ENCODE measurements at regions not wholly inside any gene's neighbourhood (a gene's known extent, or its start where the extent isn't known, plus 50 kb on each side); places are given as distances from the start of the nearest gene placed in this dataset.

- Histone ChIP-seq H3K9me3 (ENCODE audit: control insufficient read depth, low read length) (no peaks in the 10 kb centered on the region), H3K27ac (ENCODE audit: insufficient read depth, low read depth, low read length, poor library complexity, severe bottlenecking) (no peak overlapping the region), H3K27me3 (ENCODE audit: control insufficient read depth, insufficient read depth, low read length, poor library complexity, severe bottlenecking) (no peaks in the 10 kb centered on the region), H3K4me1 (ENCODE audit: control insufficient read depth, insufficient read depth, low read length) (no peaks in the 10 kb centered on the region), H3K36me3 (ENCODE audit: control insufficient read depth, insufficient read depth, low read length) (no peaks in the 10 kb centered on the region), H3K4me3 (ENCODE audit: insufficient read depth, low read depth, low read length) (no peak overlapping the region)
- WGBS, 2 experiments = 79 to 84% methylated on average over 3 of the region's 3 CpGs
Measured at GRCh38 chr3:146903927-146904326, 298.8 kb upstream of the PLSCR5 start.

DNA sequence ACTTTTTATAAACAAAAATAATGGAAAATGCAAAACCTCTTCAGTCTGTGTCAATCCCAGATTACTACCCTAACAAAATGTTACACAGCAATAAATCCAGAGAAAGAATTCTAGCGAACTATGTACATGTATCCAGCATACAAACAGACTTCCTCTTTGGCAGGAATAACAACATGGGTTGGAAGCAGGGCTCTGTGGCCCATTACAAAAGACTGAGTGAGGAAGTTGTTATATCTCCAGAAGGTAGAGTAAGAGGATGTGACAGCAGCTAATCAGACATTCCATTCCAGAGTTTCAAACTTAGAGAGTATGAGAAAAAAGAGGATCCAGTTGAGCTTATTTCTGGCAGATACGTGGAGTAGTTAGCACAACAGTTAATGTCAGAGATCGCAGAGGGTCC lies 294.0 kb upstream of the PLSCR5 start:
- Histone ChIP-seq H3K4me3 (ENCODE audit: insufficient read depth, low read depth, low read length) (no peak overlapping the region), H3K27me3 (ENCODE audit: control insufficient read depth, insufficient read depth, low read length, poor library complexity, severe bottlenecking) (no peaks in the 10 kb centered on the region), H3K9me3 (ENCODE audit: control insufficient read depth, low read length) (no peaks in the 10 kb centered on the region), H3K36me3 (ENCODE audit: control insufficient read depth, insufficient read depth, low read length) (no peaks in the 10 kb centered on the region), H3K4me1 (ENCODE audit: control insufficient read depth, insufficient read depth, low read length) (no peaks in the 10 kb centered on the region), H3K27ac (ENCODE audit: insufficient read depth, low read depth, low read length, poor library complexity, severe bottlenecking) (no peak overlapping the region)
- WGBS, 2 experiments = 93 to 94% methylated on average over 3 of the region's 3 CpGs

DNA sequence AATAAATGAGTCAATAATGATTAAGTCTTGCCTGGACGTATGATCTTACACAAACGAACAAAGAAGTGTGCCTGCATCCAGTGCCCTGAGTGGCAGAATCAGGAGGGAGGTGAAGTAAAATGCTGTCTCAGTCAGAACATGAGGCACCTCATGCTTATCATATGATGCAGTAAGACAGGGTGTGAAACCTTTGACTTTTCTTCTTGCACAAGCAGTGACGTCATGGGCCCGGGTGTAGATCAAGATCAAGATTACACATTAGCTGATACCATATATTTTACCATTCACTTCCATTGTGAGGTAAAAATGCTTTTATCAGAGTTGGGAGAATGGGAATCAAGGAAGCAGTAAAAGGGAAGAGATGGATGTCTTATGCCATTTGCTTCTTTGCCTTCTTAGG lies 291.6 kb upstream of the PLSCR5 start:
- no peaks in the 10 kb centered on the region for H3K4me1 ChIP-seq (ENCODE audit: control insufficient read depth, insufficient read depth, low read length)
- no peaks in the 10 kb centered on the region for H3K27me3 ChIP-seq (ENCODE audit: control insufficient read depth, insufficient read depth, low read length, poor library complexity, severe bottlenecking)
- no peaks in the 10 kb centered on the region for H3K36me3 ChIP-seq (ENCODE audit: control insufficient read depth, insufficient read depth, low read length)
- H3K9me3 ChIP-seq (ENCODE audit: control insufficient read depth, low read length) = no peaks in the 10 kb centered on the region
- no peak overlapping the region for H3K27ac ChIP-seq (ENCODE audit: insufficient read depth, low read depth, low read length, poor library complexity, severe bottlenecking)
- H3K4me3 ChIP-seq (ENCODE audit: insufficient read depth, low read depth, low read length) = no peak overlapping the region
- 89 to 93% methylated on average over 3 to 4 of the region's 4 CpGs for WGBS, 2 experiments

- Histone ChIP-seq H3K36me3 (ENCODE audit: control insufficient read depth, insufficient read depth, low read length) (no peaks in the 10 kb centered on the region), H3K4me3 (ENCODE audit: insufficient read depth, low read depth, low read length) (no peak overlapping the region), H3K4me1 (ENCODE audit: control insufficient read depth, insufficient read depth, low read length) (no peaks in the 10 kb centered on the region), H3K27me3 (ENCODE audit: control insufficient read depth, insufficient read depth, low read length, poor library complexity, severe bottlenecking) (no peaks in the 10 kb centered on the region), H3K9me3 (ENCODE audit: control insufficient read depth, low read length) (no peaks in the 10 kb centered on the region), H3K27ac (ENCODE audit: insufficient read depth, low read depth, low read length, poor library complexity, severe bottlenecking) (no peak overlapping the region)
- WGBS, 2 experiments = 95 to 98% methylated on average over 2 to 3 of the region's 4 CpGs
Measured at GRCh38 chr3:146895026-146895749, 290.0 kb upstream of the PLSCR5 start.

- no peak overlapping the region for H3K27ac ChIP-seq (ENCODE audit: insufficient read depth, low read depth, low read length, poor library complexity, severe bottlenecking)
- H3K4me1 ChIP-seq (ENCODE audit: control insufficient read depth, insufficient read depth, low read length) = no peaks in the 10 kb centered on the region
- 81 to 89% methylated on average over 1 of the region's 1 CpG for WGBS, 2 experiments
- no peaks in the 10 kb centered on the region for H3K36me3 ChIP-seq (ENCODE audit: control insufficient read depth, insufficient read depth, low read length)
- H3K9me3 ChIP-seq (ENCODE audit: control insufficient read depth, low read length) = no peaks in the 10 kb centered on the region
- H3K4me3 ChIP-seq (ENCODE audit: insufficient read depth, low read depth, low read length) = no peak overlapping the region
- H3K27me3 ChIP-seq (ENCODE audit: control insufficient read depth, insufficient read depth, low read length, poor library complexity, severe bottlenecking) = no peaks in the 10 kb centered on the region
Measured at GRCh38 chr3:146894406-146894805, 289.3 kb upstream of the PLSCR5 start.

DNA sequence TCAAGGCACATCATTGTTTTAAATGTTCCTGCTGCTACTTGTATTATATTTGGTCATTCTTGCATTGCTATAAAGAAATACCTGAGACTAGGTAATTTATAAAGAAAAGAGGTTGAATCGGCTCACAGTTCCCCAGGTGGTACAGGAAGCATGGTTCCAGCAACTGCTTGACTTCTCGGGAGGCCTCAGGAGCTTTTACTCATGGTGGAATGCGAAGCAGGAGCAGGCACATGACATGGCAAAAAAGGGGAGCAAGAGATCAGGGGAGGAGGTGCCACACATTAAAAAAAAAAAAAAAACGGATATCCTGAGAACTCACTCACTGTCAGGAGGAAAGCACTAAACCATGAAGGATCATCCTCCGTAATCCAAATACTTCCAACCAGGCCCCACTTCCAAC lies 286.9 kb upstream of the PLSCR5 start:
- H3K27ac ChIP-seq (ENCODE audit: insufficient read depth, low read depth, low read length, poor library complexity, severe bottlenecking) = no peak overlapping the region
- no peak overlapping the region for H3K4me3 ChIP-seq (ENCODE audit: insufficient read depth, low read depth, low read length)
- H3K4me1 ChIP-seq (ENCODE audit: control insufficient read depth, insufficient read depth, low read length) = no peaks in the 10 kb centered on the region
- no peaks in the 10 kb centered on the region for H3K27me3 ChIP-seq (ENCODE audit: control insufficient read depth, insufficient read depth, low read length, poor library complexity, severe bottlenecking)
- H3K9me3 ChIP-seq (ENCODE audit: control insufficient read depth, low read length) = no peaks in the 10 kb centered on the region
- no peaks in the 10 kb centered on the region for H3K36me3 ChIP-seq (ENCODE audit: control insufficient read depth, insufficient read depth, low read length)
- WGBS, 2 experiments = 83 to 86% methylated on average over 5 of the region's 5 CpGs

DNA sequence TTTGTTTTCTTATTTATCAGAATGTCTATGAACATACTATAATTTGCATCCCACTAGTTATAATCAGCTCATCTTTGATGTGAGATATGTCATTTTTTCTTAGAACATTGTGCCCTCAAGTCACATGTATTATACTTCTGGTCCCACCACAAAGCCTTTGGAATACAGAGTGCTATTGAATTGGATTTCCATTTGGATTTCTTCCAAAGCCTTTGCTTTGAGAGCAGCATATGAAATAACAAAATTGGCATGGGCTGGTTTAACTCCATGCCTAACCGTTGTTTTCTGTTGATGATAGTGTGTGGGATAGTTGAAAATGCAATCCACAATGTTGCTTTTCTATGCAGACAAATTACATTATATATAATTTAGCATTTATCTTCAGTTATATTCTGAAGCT lies 284.5 kb upstream of the PLSCR5 start:
- no peak overlapping the region for H3K27ac ChIP-seq (ENCODE audit: insufficient read depth, low read depth, low read length, poor library complexity, severe bottlenecking)
- no peaks in the 10 kb centered on the region for H3K36me3 ChIP-seq (ENCODE audit: control insufficient read depth, insufficient read depth, low read length)
- no peaks in the 10 kb centered on the region for H3K27me3 ChIP-seq (ENCODE audit: control insufficient read depth, insufficient read depth, low read length, poor library complexity, severe bottlenecking)
- H3K9me3 ChIP-seq (ENCODE audit: control insufficient read depth, low read length) = no peaks in the 10 kb centered on the region
- 100% methylated on average over 1 of the region's 1 CpG for WGBS, 2 experiments
- H3K4me1 ChIP-seq (ENCODE audit: control insufficient read depth, insufficient read depth, low read length) = no peaks in the 10 kb centered on the region
- H3K4me3 ChIP-seq (ENCODE audit: insufficient read depth, low read depth, low read length) = no peak overlapping the region

GRCh38 chr3:146888176-146888575 lies 283.0 kb upstream of the PLSCR5 start:
- no peak overlapping the region for H3K27ac ChIP-seq (ENCODE audit: insufficient read depth, low read depth, low read length, poor library complexity, severe bottlenecking)
- no peaks in the 10 kb centered on the region for H3K9me3 ChIP-seq (ENCODE audit: control insufficient read depth, low read length)
- no peak overlapping the region for H3K4me3 ChIP-seq (ENCODE audit: insufficient read depth, low read depth, low read length)
- no peaks in the 10 kb centered on the region for H3K4me1 ChIP-seq (ENCODE audit: control insufficient read depth, insufficient read depth, low read length)
- H3K27me3 ChIP-seq (ENCODE audit: control insufficient read depth, insufficient read depth, low read length, poor library complexity, severe bottlenecking) = no peaks in the 10 kb centered on the region
- no peaks in the 10 kb centered on the region for H3K36me3 ChIP-seq (ENCODE audit: control insufficient read depth, insufficient read depth, low read length)
- WGBS, 2 experiments = 96 to 98% methylated on average over 4 of the region's 4 CpGs

DNA sequence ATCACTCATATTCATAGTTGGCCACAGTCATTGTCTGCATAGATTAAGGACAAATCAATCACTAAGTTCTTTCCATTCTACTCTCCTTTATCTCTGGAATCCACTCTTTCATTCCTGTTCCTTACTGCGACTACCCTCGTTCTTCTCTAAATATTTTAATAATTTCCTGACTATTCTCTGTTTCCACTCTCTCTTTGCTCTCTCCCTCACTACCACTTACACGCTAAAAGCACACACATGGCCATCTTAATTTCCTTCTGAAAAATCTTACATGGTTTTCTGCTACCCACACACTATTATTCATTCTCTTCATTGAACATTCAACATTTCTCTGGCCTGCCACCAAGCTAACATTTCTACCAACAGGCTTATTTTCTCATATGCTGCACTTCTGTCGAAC lies 279.6 kb upstream of the PLSCR5 start:
- Histone ChIP-seq H3K9me3 (ENCODE audit: control insufficient read depth, low read length) (no peaks in the 10 kb centered on the region), H3K4me3 (ENCODE audit: insufficient read depth, low read depth, low read length) (no peak overlapping the region), H3K27ac (ENCODE audit: insufficient read depth, low read depth, low read length, poor library complexity, severe bottlenecking) (no peak overlapping the region), H3K36me3 (ENCODE audit: control insufficient read depth, insufficient read depth, low read length) (no peaks in the 10 kb centered on the region), H3K4me1 (ENCODE audit: control insufficient read depth, insufficient read depth, low read length) (no peaks in the 10 kb centered on the region), H3K27me3 (ENCODE audit: control insufficient read depth, insufficient read depth, low read length, poor library complexity, severe bottlenecking) (no peaks in the 10 kb centered on the region)
- WGBS, 2 experiments = 88 to 93% methylated on average over 4 of the region's 4 CpGs

- 95 to 100% methylated on average over 1 to 2 of the region's 2 CpGs for WGBS, 2 experiments
- Histone ChIP-seq H3K36me3 (ENCODE audit: control insufficient read depth, insufficient read depth, low read length) (no peaks in the 10 kb centered on the region), H3K27me3 (ENCODE audit: control insufficient read depth, insufficient read depth, low read length, poor library complexity, severe bottlenecking) (no peaks in the 10 kb centered on the region), H3K4me3 (ENCODE audit: insufficient read depth, low read depth, low read length) (no peak overlapping the region), H3K9me3 (ENCODE audit: control insufficient read depth, low read length) (no peaks in the 10 kb centered on the region), H3K27ac (ENCODE audit: insufficient read depth, low read depth, low read length, poor library complexity, severe bottlenecking) (no peak overlapping the region), H3K4me1 (ENCODE audit: control insufficient read depth, insufficient read depth, low read length) (no peaks in the 10 kb centered on the region)
Measured at GRCh38 chr3:146884296-146884695, 279.1 kb upstream of the PLSCR5 start.

DNA sequence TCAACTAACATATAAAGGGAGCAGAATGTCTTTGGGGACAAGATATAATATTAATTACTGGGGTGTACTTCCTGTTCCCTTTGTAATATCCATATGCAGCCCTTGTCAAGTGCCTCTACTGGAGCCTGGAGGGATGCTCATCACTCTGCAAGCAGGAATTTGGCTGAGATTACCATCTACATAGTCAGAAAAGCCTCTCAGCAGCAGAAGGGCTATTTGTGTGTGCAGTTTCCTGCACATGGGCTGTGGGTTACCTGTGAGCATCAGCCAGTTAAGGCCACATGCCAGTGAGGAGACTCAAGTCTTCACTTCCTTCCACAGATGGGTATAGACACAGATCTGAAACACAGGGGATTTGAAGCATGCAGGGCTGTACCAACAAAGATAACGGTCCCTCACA lies 278.1 kb upstream of the PLSCR5 start:
- H3K4me1 ChIP-seq (ENCODE audit: control insufficient read depth, insufficient read depth, low read length) = no peaks in the 10 kb centered on the region
- H3K27ac ChIP-seq (ENCODE audit: insufficient read depth, low read depth, low read length, poor library complexity, severe bottlenecking) = no peak overlapping the region
- no peaks in the 10 kb centered on the region for H3K27me3 ChIP-seq (ENCODE audit: control insufficient read depth, insufficient read depth, low read length, poor library complexity, severe bottlenecking)
- no peaks in the 10 kb centered on the region for H3K9me3 ChIP-seq (ENCODE audit: control insufficient read depth, low read length)
- H3K4me3 ChIP-seq (ENCODE audit: insufficient read depth, low read depth, low read length) = no peak overlapping the region
- 82 to 83% methylated on average over 1 of the region's 1 CpG for WGBS, 2 experiments
- H3K36me3 ChIP-seq (ENCODE audit: control insufficient read depth, insufficient read depth, low read length) = no peaks in the 10 kb centered on the region

Measured in ectodermal cell (in vitro differentiated cells).